ENCODE measurements at regions not wholly inside any gene's neighbourhood (a gene's known extent, or its start where the extent isn't known, plus 50 kb on each side); places are given as distances from the start of the nearest gene placed in this dataset.

- no peak for DNase-seq (ENCODE audit: low read depth, low spot score)
Observed at GRCh38 chr11:57100638-57101331, 81.0 kb upstream of the LRRC55 start.

- no peak for DNase-seq (ENCODE audit: low read depth, low spot score)
Observed at GRCh38 chr11:57103899-57104605, 77.7 kb upstream of the LRRC55 start.

GRCh38 chr11:57109331-57109730 is 72.4 kb upstream of the LRRC55 start:
- no peak for DNase-seq (ENCODE audit: low read depth, low spot score)

GRCh38 chr11:57111619-57112018 is 70.1 kb upstream of the LRRC55 start:
- DNase-seq (ENCODE audit: low read depth, low spot score), result no peak

GRCh38 chr11:57116654-57117053 is 65.1 kb upstream of the LRRC55 start:
- no peak for DNase-seq (ENCODE audit: low read depth, low spot score)

- no peak for DNase-seq (ENCODE audit: low read depth, low spot score)
Observed at GRCh38 chr11:57120192-57120965, 61.4 kb upstream of the LRRC55 start.

GRCh38 chr11:57121996-57122395 is 59.8 kb upstream of the LRRC55 start:
- DNase-seq (ENCODE audit: low read depth, low spot score), result no peak

- no peak for DNase-seq (ENCODE audit: low read depth, low spot score)
Observed at GRCh38 chr11:57123590-57123989, 58.2 kb upstream of the LRRC55 start.

GRCh38 chr11:57124505-57124904 is 57.2 kb upstream of the LRRC55 start:
- DNase-seq (ENCODE audit: low read depth, low spot score), result no peak

GRCh38 chr11:57124917-57125316 is 56.8 kb upstream of the LRRC55 start:
- DNase-seq (ENCODE audit: low read depth, low spot score), result no peak

GRCh38 chr11:57126766-57127400 is 54.9 kb upstream of the LRRC55 start:
- no peak for DNase-seq (ENCODE audit: low read depth, low spot score)

- no peak for DNase-seq (ENCODE audit: low read depth, low spot score)
Observed at GRCh38 chr11:57131080-57131790, 50.5 kb upstream of the LRRC55 start.
